ENCODE measurements at regions not wholly inside any gene's neighbourhood (a gene's known extent, or its start where the extent isn't known, plus 50 kb on each side); places are given as distances from the start of the nearest gene placed in this dataset.

- no peak for TF ChIP-seq CTCF (IDR thresholded peaks at IDR 0.05; ENCODE audit: extremely low read depth, insufficient read depth, missing control alignments)
- in situ Hi-C loops (cut with MboI; ENCODE audit: low pct_unique_long_range_greater_than_20kb, low sequenced_read_pairs, unreplicated experiment) = no loop called here
- DNase-seq (ENCODE audit: low spot score) = no peak
These were observed 195.8 kb downstream of the AASDH start for GRCh38 chr4:56191534-56191933.

DNA sequence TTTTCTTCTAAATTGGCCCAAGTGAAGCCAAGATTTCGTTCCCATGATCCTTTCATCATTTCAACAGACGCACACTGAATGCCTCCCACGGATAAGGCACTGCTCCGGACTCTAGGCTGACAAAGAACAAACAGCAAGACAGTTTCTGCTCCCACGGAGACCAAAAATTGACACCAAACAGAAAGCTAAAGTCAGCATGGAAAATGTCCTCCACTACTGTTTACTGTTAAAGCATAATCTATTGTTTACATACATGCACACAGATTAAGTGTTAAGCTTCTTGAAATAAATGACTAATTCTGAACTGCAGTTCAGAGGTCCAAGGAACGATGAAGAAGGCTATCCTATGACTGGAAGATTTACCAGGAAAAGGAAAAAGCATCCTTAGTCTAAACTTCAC is 199.6 kb downstream of the AASDH start:
- no peak for TF ChIP-seq CTCF (IDR thresholded peaks at IDR 0.05; ENCODE audit: extremely low read depth, insufficient read depth, missing control alignments)
- in situ Hi-C loops (cut with MboI; ENCODE audit: low pct_unique_long_range_greater_than_20kb, low sequenced_read_pairs, unreplicated experiment) = no loop called here
- DNase-seq (ENCODE audit: low spot score) = no peak

- DNase-seq (ENCODE audit: low spot score) = no peak
- TF ChIP-seq CTCF (IDR thresholded peaks at IDR 0.05; ENCODE audit: extremely low read depth, insufficient read depth, missing control alignments) = no peak
- in situ Hi-C loops (cut with MboI; ENCODE audit: low pct_unique_long_range_greater_than_20kb, low sequenced_read_pairs, unreplicated experiment) = no loop called here
These were observed 200.3 kb downstream of the AASDH start for GRCh38 chr4:56186808-56187523.

- DNase-seq (ENCODE audit: low spot score) = no peak
- no peak for TF ChIP-seq CTCF (IDR thresholded peaks at IDR 0.05; ENCODE audit: extremely low read depth, insufficient read depth, missing control alignments)
- in situ Hi-C loops (cut with MboI; ENCODE audit: low pct_unique_long_range_greater_than_20kb, low sequenced_read_pairs, unreplicated experiment) = no loop called here
These were observed 201.4 kb downstream of the AASDH start for GRCh38 chr4:56185901-56186300.

- in situ Hi-C loops (cut with MboI; ENCODE audit: low pct_unique_long_range_greater_than_20kb, low sequenced_read_pairs, unreplicated experiment) = no loop called here
- no peak for DNase-seq (ENCODE audit: low spot score)
- no peak for TF ChIP-seq CTCF (IDR thresholded peaks at IDR 0.05; ENCODE audit: extremely low read depth, insufficient read depth, missing control alignments)
These were observed 203.1 kb downstream of the AASDH start for GRCh38 chr4:56184214-56184613.

- in situ Hi-C loops (cut with MboI; ENCODE audit: low pct_unique_long_range_greater_than_20kb, low sequenced_read_pairs, unreplicated experiment) = no loop called here
- DNase-seq (ENCODE audit: low spot score) = no peak
- TF ChIP-seq CTCF (IDR thresholded peaks at IDR 0.05; ENCODE audit: extremely low read depth, insufficient read depth, missing control alignments) = no peak
These were observed 203.8 kb downstream of the AASDH start for GRCh38 chr4:56183344-56183959.

All from GM13977 (cell line).